ENCODE measurements at regions not wholly inside any gene's neighbourhood (a gene's known extent, or its start where the extent isn't known, plus 50 kb on each side); places are given as distances from the start of the nearest gene placed in this dataset.

GRCh38 chr20:60501048-60501447, 542.8 kb downstream of the CDH26 start:
- Histone ChIP-seq H2BK12ac (ENCODE audit: low read depth, low read length) (no peak overlapping the region), H2BK120ac (replicated peaks; ENCODE audit: low read depth, low read length) (no peak overlapping the region)
- FAIRE-seq = no peak
- TF ChIP-seq FOSL1 (IDR thresholded peaks at IDR 0.05; ENCODE audit: insufficient read depth, low read depth, low read length) = no peak
- TF ChIP-seq EP300 (IDR thresholded peaks at IDR 0.05; ENCODE audit: borderline replicate concordance in 1 of 2, low read depth in 2 of 2, low read length in 2 of 2) = no peak
- TF ChIP-seq GTF2F1 (IDR thresholded peaks at IDR 0.05; ENCODE audit: borderline replicate concordance, low read depth, low read length) = no peak
- TF ChIP-seq TCF12 (IDR thresholded peaks at IDR 0.05; ENCODE audit: low read depth, low read length) = no peak
- no peak for TF ChIP-seq ATF3 (IDR thresholded peaks at IDR 0.05; ENCODE audit: insufficient read depth, low read depth, low read length)
- no peak for TF ChIP-seq PHF8 (conservative IDR thresholded peaks at IDR 0.05; ENCODE audit: low read depth, low read length)

More at GRCh38 chr20:60501048-60501447, 542.8 kb downstream of the CDH26 start:
- Histone ChIP-seq H3K14ac (ENCODE audit: insufficient read length) (no peak overlapping the region), H3K56ac (replicated peaks; ENCODE audit: insufficient read length, low read depth, low read length) (no peak overlapping the region), H3K9ac (replicated peaks in 1 of 4; ENCODE audit: extremely low read depth in 1 of 4, low read depth in 3 of 4, low read length in 3 of 4) (no peak overlapping the region), H3K9me3 (ENCODE audit: insufficient read depth in 2 of 2, low read depth in 1 of 2, low read length in 1 of 2) (no peaks in the 10 kb centered on the region), H4K5ac (ENCODE audit: insufficient read length, low read depth, low read length) (no peak overlapping the region), H3K23me2 (ENCODE audit: low read depth, low read length) (peaks cover 13% of the 10 kb centered on the region; the same call in 1 of the 2 replicates), H3K4me1 (replicated peaks in 1 of 4; ENCODE audit: control insufficient read depth in 3 of 4, insufficient read depth in 4 of 4, low read length in 3 of 4) (no peaks in the 10 kb centered on the region), H3K23ac (ENCODE audit: insufficient read length) (no peak overlapping the region), H3K4me2 (ENCODE audit: insufficient read depth in 1 of 2, low read depth in 2 of 2, low read length in 2 of 2) (no peak overlapping the region), H4K91ac (replicated peaks; ENCODE audit: insufficient read length, low read length) (no peak overlapping the region), H4K8ac (ENCODE audit: extremely low read depth, insufficient read depth, low read length) (no peak overlapping the region), H3K27ac (ENCODE audit: low read depth, low read length) (no peak overlapping the region), H3K36me3 (ENCODE audit: control insufficient read depth in 2 of 4, insufficient read depth in 4 of 4, low read length in 3 of 4) (no peaks in the 10 kb centered on the region), H3K18ac (ENCODE audit: extremely low read depth, low read length) (no peak overlapping the region), H2AK5ac (ENCODE audit: low read depth, low read length) (no peak overlapping the region), H3K79me2 (ENCODE audit: control insufficient read depth in 1 of 2, insufficient read depth in 2 of 2, low read length in 2 of 2) (no peaks in the 10 kb centered on the region), H3K4ac (replicated peaks; ENCODE audit: insufficient read length, low read depth, low read length) (no peak overlapping the region), H3K27me3 (replicated peaks in 1 of 4; ENCODE audit: control insufficient read depth in 3 of 4, extremely low read depth in 1 of 4, insufficient read depth in 3 of 4, low read length in 3 of 4) (peaks cover 0 to 2% (median 0%) of the 10 kb centered on the region in 4 experiments; a peak in 1 of 7 replicates), H2AFZ (ENCODE audit: low read length) (no peak overlapping the region), H3K79me1 (ENCODE audit: low read depth, low read length) (no peaks in the 10 kb centered on the region), H2BK15ac (ENCODE audit: low read length) (no peak overlapping the region), H2BK20ac (ENCODE audit: low read length) (no peak overlapping the region), H4K20me1 (replicated peaks in 1 of 2; ENCODE audit: control insufficient read depth in 1 of 2, insufficient read depth in 2 of 2, low read length in 2 of 2) (no peaks in the 10 kb centered on the region), H3K4me3 (ENCODE audit: extremely low read depth in 1 of 4, insufficient read depth in 2 of 4, low read depth in 3 of 4, low read length in 4 of 4) (no peak overlapping the region), H2BK5ac (ENCODE audit: low read depth, low read length) (no peak overlapping the region)
- DNase-seq (ENCODE audit: low read depth in 1 of 2, low spot score in 2 of 2) = no peak
- POLR2A ChIA-PET (ENCODE audit: partially characterized antibody) = no interaction called here
- CTCF ChIA-PET (ENCODE audit: partially characterized antibody) = no interaction called here
- 95 to 100% methylated on average over 2 of the region's 2 CpGs for WGBS, 2 experiments (ENCODE audit: extremely low coverage in 1 of 2, insufficient coverage in 1 of 2, insufficient read length in 1 of 2, insufficient replicate concordance in 2 of 2, low coverage in 1 of 2, low lambda C conversion rate in 2 of 2, missing lambda C conversion rate in 1 of 2)

Measured in H1 (cell line).